ENCODE measurements at regions not wholly inside any gene's neighbourhood (a gene's known extent, or its start where the extent isn't known, plus 50 kb on each side); places are given as distances from the start of the nearest gene placed in this dataset.
"Not testable (repeated sequence)": the region's sequence is repeated elsewhere in the genome, so short reads cannot be mapped to it uniquely, and the experiment has no call there.

DNA sequence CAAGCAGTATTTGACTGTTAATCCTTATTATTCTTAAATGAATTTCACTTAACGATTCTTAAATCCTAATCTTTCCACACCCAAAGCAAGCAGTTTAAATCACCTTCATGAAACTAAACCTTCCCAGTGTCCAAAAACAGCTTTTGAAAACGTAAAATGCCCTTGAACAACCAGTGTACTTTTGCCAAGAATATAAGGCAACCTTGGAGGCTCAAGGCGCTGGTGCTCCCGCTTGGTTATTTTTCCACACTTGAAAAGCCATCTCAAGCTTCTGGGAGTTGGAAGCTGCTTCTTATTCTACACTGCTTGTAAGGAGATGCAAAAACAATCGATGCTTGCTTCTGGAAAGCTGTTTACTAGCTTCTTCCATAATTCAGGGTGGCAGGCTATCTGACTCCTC lies 625.7 kb downstream of the HTR1B start:
- DNase-seq = no peak

DNA sequence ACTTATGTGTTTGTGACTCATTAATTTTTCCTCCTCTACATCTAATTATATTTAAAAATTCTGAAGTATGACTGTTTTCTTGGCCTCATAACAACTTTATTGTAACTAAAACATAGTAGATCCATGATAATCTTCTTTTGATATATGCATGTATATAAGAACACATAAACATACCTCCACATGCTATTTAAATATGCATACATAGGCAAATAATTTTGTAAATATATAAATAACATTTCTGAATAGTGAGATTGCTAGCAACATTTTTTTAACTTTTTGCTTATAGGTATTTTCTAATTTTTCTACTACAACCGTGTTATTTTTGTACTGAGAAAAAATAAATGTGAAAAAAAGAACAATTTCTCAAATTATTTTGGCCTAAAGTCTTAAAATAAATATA lies 627.6 kb downstream of the HTR1B start:
- DNase-seq = no peak

DNA sequence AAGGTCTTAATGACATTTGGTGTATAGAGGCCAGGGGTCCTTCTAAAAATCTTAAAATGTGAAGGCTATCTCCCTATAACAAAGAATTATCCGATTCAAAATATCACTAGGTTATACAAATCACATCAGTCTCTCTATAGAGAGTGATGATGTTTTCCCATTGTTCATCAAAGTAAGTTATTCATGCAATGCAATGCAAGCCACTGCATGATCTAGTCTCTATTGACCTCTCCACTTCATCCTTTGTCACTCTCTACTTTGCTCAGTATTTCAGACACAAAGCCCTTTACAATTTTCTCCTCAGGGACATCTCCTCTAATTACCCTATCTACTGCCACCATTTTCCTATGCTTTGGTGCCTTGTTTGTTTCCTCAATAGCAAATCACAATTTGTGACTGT lies 628.0 kb downstream of the HTR1B start:
- DNase-seq = no peak

DNA sequence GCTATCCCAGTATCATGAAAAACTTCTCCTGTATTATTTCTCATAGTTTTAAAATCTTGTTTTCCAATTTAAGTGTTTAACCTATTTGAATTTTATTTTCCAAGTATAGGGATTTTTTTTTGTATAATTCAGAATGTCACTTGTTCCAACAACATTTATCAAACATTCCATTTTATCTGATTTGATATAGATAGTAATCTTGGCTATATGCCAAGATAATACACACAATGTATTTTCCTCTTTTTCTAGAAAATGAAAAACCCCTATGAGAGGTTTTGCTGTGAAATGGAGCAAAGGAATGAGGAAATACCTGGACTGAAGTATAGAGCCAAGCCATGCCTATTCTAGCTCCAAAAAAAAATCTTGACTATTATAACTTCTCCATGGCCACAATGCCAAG lies 628.9 kb downstream of the HTR1B start:
- no peak for DNase-seq

DNA sequence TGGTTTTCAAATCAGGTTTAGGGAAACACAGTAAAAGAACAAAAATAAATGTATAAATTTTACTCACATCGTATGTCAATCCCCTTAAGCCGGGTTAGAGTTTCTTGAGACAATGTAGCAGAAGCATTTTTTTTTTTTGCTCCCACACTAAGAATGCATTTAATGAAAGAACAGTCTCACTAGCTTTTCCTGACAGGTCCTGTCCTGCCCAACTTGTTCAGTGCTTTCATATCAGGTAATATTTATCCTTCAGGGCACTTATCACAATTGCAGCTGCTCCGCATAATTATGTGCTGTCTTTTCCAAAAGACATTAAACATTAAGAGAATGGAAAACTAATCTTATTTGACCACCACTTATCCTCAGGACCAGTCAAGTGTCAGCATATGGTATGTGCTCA lies 632.0 kb downstream of the HTR1B start:
- DNase-seq = no peak

DNA sequence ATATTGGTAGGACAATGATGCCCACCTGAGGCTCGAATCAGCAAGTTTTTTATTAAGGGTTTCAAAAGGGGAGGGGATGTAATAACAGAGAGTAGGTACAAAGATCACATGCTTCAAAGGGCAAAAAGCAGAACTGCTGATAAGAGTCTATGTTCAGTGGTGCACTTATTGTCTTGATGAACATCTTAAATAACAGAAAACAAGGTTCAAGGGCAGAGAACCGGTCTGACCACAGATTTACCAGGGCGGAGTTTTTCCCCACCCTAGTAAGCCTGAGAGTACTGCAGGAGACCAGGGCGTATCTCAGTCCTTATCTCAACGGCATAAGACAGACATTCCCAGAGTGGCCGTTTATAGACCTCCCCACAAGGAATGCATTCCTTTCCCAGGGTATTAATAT lies 639.7 kb downstream of the HTR1B start:
- not testable (repeated sequence) for DNase-seq

DNA sequence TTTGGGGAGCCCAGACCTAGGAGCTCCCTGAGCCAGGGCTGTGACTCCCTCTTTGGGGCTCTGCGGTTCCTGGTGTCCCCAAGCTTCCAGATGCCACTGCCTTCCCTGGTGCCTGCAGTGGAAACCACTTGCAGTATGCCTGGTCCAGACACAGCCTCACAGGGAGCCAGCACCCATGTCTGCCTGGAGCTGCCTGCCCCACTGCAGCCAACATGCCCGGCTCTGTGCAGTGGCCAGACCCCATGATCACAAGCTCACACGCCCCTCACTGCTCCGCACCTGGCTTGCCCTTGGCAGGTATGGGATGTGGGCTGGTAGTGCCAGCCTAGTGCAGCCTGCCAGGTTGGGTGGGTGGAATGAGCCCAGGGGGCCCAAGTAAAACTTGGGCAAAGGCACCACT lies 644.8 kb downstream of the HTR1B start:
- DNase-seq = no peak

DNA sequence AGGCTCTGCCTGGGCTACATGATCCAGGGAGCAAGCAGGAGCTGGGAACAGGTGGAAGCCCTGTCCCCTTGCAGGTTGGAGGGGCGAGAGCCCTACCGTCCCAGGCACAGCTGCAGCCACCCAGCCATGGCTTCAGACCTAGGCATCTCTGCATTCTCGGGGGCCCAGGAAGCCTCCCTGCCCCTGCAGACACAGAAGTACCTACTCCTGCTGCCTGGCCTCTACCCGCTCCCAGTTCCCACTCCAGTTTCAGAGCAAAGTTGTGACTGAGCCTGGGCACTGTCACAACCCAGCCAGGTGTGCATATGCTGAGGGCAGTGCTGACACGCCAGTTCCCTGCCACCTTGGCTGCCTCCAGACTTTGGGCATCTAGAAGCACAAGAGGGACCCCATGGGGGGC lies 645.9 kb downstream of the HTR1B start:
- DNase-seq = no peak

DNA sequence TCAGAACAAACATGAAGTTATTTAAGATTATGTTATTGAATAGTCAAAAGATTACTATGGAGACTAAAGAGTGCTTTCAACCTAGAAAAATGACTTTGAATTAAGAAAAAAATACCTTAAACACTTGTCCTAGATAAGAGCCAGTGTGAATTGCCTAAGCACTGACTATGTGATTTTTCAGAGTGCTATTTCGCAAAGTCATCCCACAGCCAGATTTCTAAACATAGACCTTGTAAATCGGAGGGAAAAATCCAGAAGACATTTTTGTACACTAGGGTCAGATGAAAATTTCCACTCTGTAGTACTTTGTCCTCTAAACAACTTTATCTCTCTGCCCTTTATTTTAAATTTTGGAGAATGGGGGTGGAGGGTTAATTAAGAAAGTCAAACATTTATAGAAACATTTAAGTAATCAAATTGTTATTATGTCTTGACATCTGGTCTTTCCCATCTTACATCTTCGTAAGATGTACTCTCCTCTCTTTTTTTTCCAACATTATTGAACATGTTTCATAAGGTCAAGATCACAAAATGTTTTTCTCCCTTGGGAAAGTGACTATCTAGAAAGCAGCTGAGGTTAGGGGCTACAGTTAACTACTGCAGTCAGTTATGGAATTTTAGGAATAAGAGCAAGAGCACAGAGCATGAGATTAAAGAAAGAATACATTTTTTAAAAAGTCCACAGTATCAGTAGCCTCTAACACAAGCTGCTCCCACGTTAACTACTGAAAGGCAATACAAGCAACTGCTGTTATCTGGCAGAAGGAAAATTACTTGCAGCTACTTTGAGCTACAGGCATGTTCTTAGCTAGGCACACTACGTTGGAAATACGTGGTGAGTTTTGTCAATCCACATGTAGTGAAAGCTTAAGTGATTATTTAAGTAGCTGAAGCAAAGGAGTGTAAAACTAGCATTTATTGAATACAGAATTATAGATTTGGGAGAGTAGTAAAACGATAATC lies 648.5 kb downstream of the HTR1B start:
- no peak for DNase-seq

DNA sequence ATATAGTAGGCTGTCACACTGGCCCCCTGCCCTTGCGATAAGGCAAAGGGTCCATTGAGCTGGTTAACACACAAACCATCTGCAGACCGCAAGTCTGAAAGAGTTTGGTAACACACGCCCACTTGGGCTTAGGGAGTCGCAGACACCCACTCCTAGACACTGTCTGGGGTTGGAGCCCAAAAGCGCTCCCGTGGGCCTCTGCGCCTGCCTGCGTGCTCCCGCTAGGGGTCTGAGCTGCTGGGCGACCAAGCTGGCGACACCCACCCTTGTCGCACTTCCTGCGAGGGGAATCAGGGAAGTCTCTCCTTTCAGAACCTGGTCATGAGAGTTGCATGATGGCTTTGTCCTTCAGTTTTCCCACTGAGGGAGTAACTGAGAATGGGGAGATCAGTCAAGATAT lies 653.0 kb downstream of the HTR1B start:
- no peak for DNase-seq

DNA sequence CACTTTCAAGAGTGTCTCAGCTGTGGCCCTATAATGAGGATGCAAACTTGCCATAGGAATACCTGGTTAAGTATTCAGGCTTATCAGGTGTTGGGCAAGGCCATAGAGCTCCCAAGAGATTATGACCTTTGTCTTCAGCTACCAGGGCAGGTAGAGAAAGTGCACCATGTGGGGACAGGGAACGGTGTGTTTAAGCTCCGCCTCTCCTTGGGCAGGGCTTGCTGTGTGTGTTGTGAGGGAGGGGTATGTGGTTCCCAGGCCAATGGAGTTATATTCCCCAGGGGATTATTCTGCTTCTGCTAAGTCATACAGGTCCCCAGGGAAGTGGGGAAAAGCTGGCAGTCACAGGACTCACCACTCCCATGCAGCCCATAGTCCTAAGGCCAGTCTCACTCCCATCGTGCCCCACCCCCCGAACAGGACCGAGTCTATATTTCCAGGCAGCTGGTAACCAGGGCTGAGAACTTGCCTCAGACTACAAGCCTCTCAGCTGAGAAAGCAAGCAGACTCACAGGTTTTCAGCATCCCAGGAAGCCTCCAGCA lies 660.2 kb downstream of the HTR1B start:
- DNase-seq = no peak

DNA sequence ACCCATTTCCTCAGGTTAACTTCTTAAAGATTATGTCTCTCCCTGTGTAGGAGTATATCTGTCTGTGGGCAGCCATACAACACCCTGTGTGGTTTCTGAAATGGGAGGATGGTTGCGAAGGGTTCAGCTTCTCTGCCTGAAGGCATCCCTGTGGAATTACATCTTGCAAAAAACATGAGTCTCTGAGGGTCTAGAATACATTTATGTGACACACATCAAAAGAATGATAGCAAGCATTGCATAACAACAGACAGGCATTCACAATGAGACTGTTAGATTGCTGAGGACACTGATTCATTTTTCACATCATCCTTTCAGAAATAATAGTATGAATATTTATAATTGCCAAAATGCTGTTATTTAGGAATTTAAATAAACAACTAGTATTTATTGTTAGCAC lies 670.9 kb downstream of the HTR1B start:
- DNase-seq = no peak

DNA sequence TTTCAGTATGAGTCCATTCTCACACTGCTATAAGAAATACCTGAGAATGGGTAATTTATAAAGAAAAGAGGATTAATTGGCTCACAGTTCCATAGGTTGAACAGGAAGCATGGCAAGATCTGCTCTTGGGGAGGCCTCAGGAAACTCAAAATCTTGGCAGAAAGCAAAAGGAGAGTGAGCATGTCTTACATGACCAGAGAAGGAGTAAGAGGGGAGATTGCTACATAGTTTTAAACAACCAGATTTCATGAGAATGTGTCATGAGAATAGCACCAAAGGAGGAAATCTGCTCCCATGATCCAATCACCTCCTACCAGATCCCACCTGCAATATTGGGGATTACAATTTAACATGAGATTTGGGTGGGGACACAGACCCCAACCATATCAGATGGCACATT lies 672.4 kb downstream of the HTR1B start:
- no peak for DNase-seq

DNA sequence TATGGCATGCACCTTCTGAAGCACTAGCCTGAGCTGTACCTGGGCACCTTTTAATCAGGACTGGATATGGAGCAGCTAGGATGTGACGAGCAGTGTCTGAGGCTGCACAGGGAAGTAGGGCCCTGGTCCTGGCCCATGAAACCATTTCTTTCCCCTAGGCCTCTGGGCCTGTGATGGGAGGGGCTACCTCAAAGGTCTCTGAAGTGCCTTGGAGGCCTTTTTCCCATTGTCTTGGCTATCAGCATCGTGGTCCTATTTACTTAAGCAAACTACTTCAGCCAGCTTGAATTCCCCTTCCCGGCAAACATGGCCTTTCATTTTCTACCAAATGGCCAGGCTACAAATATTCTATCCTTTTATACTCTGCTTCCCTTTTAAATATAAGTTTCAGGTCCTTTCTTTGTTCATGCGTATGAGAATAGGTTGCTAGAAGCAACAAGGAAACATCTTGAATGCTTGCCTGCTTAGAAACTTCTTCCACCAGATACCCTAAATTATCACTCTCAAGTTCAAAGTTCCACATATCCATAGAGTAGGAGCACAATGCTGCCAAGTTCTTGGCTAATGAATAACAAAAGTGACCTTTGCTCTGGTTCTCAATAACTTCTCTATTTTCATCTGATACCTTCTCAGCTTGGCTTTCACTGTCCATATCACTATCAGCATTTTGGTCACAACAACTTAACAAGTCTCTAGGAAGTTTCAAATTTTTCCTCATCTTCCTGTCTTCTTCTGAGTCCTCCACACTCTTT lies 673.1 kb downstream of the HTR1B start:
- DNase-seq = no peak

DNA sequence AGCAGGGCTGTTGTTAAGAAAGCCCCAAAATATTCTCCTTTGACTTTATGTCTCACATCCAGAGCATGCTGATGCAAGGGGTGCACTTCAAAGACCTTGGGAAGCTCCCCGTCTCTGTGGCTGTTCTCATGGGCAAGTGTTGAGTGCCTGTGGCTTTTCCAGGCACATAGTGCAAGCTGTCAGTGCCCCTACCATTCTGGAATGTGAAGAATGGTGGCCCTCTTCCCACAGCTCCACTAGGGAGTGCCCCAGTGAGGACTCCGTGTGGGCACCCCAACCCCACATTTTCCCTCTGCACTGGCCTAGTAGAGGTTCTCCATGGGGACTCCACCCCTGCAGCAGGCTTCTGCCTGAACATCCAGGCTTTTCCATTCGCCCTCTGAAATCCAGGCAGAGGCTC lies 673.7 kb downstream of the HTR1B start:
- DNase-seq = no peak

DNA sequence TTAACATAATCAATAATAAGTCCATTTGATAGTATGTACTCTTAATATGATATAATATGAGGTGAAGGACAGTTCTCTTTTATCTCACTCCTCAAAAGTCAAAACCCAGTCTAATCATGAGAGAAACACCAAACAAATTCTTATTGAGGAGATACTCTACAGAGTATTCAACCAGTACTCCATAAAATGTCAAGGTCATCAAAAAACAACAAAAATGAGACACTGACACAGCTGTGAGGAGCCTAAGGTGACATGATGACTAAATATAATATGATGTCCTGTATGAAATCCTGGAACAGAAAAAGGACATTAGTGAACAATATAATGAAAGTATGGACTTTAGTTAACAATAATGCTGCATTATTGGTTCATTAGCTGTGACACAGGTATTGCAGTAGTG lies 675.1 kb downstream of the HTR1B start:
- no peak for DNase-seq

DNA sequence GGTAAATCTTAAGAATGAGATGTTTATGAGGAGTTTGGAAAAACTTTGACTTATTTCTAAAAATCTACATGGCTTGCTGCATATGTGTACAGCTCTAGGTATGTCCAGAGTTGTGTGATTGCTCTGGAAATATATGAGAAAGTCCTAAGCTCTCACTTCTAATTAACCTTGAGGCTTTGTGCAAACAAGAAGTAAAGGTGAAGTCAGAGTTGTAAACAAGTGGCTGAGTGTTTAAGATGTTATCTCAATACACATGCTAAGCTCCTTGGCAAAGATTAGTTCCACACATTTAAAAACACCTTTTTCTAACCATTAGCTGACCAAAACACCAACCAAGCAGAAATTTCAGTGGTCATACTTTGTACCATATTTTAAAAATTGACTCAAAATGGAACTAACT lies 684.2 kb downstream of the HTR1B start:
- no peak for DNase-seq

DNA sequence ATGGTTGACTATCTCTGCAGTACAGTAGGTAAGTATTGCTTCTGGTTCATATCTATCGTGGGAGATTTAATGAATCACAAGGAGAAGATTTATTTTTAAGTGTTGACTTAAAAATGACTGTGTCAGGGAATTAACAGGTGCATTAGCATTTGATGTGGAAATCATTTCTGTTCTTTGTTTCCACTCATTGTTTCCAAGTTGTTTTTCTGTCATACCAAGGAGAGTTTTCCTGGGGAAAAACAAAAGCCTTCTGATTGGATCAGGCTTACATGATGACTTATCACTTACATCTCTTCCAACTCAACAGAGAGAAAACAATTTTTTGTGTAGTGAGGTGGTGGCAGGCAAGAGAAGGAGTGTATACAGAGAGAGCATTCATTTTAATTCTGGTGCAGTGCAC lies 686.4 kb downstream of the HTR1B start:
- no peak for DNase-seq

DNA sequence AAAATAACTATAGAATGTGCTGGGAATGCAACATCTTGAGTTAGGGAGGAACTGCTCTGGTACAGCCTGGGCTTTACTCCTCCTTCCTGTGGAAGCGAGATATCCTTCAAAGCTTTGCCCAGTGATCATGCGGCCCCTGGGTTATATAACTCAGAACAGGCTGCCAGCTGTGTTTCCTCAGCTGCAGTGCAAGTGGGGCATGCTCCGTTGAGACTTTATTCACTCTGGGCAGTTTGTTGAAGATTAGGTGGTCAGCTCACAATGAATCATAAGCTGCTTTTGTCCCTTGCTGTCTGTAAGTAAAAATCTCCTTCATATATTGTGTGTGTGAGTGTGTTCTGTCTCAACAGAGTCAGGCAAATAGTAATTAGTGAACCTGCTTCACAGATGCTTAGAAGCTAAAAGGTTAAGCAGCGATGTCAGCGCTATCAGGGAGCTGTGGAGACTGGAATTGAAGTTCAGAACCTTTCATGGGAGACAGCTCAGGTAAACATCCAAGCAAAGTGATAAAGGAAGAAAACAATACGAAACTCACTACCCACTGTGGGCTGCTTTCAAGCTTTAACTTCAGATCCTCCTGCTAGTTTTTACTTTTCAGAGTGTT lies 688.4 kb downstream of the HTR1B start:
- DNase-seq = no peak

DNA sequence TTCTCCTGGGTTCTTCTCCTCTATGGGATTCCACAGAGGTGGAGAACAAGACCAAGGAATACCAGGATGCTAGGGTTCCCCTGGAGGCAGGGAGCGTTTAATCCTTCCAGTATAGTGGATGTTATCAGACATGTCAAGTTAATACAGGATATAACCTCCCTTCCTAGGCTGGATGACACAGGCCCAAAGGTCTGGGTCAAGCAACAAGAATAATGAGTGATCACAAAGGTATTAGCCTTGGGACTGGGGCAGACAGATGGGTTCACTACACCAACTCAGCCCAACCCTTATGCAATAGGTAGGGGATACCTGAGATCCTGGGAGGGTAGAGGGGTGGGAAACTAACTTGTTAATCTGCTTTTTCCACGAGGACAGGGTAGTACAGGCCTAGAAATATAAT lies 690.3 kb downstream of the HTR1B start:
- no peak for DNase-seq

DNA sequence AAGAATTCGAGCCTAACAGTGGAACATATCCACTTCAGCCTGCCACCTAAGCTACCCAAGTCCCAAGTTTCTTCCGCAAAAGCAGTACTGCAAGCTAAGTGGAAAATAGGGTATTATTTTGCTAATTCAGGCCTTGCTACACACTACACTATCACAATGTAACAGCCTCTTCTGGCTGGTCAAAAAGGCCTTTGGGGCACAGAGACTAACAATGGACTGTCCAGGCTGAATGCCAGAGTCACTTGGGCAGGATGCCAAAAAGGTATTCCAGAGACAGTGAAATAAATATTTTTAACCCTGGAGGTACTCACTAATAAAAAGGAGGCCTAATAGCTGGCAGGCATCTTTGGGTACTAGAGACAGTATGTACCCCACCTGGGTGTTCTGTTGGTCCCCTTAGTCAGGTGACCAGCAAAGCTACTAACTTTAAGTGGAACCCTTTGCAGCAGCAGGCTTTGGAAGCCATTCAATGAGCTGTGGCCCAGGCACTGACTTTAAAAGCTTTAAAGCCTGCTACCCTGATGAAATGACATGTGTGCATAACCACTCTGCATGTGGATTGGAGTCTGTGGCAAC lies 692.1 kb downstream of the HTR1B start:
- DNase-seq = no peak

DNA sequence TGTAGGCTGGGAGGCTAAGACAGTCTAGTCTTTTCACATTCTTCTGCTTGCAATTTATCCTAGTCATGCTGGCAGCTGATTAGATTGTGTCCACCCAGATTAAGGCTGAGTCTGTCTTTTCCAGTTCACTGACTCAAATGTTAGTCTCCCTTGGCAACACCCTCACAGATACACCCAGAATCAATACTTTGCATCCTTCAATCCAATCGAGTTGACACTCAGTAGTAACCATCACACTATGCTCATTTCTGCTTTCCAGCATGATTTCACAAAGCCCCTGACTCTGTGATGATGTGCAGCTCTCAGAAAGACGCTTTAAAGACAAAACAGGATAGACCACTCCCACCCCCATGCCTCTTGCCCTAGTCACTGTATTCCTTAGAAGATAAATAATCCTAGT lies 693.0 kb downstream of the HTR1B start:
- no peak for DNase-seq

DNA sequence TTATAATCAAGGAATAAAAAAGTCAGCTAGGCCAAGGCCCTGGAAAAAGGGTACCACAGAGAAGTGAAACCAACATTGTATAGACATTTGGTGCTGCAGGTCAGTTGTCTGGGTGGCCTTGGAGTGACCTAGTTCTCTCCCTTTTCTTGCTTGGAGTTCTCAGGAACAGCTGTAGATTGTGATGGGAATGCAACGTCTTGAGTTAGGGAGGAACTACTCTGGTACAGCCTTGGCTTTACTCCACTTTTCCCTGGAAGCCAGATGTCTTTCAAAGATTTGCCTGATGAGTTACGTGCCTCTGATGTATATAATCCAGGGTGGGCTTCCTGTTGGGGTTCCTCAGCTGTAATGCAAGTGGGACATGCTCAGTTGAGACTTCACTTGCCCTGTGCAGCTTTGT lies 694.7 kb downstream of the HTR1B start:
- DNase-seq = no peak

Measured in hematopoietic multipotent progenitor cell treated with erythropoietin and hydrocortisone succinate and interleukin-3 and kit ligand, for 4 days (in vitro differentiated cells).